GM18502 (cell line): ENCODE measurements at regions not wholly inside any gene's neighbourhood (a gene's known extent, or its start where the extent isn't known, plus 50 kb on each side); places are given as distances from the start of the nearest gene placed in this dataset.

Source experiments
- ATAC-seq: cut with Tn5 transposase; IDR thresholded peaks from one replicate; pipeline ENCODE4 v1.9.1; 2021; ENCODE audit warnings: mild to moderate bottlenecking; ENCODE audit not compliant: unreplicated experiment, poor library complexity

DNA sequence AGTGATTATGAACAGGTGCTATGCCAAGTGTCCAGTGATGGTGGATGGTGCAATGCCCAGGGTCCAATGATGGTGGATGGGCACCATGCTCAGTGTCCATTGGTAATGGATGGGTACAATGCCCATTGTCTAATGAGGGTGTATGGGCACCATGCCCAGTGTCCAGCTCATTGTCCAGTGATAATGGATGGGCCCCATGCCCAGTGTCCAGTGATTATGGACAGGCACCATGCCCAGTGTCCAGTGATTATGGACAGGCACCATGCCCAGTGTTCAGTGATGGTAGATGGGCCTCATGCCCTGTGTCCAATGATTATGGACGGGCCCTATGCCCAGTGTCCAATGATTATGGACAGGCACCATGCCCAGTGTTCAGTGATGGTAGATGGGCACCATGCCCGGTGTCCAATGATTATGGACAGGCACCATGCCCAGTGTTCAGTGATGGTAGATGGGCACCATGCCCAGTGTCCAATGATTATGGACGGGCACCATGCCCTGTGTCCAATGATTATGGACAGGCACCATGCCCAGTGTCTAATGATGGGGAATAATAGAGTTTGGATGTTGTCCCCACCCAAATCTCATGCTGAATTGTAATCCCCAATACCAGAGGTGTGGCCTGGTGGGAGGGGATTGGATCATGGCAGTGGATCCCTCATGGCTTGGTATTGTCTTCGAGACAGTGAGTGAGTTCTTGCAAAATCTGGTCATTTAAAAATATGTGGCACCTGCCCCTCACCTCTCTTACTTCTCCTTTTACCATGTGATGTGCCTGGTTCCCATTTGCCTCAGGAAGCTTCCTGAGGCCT is 87.8 kb downstream of the ANKRD10 start:
- ATAC-seq = no peak
